C4-2B (cell line): ENCODE measurements at regions not wholly inside any gene's neighbourhood (a gene's known extent, or its start where the extent isn't known, plus 50 kb on each side); places are given as distances from the start of the nearest gene placed in this dataset.

ENCODE experiments used
- H3K27ac ChIP-seq: fragments of 450-650 bp; 2 replicates; pipeline ENCODE4 v1.5.1; 2017
- ZFX ChIP-seq: fragments of 450-650 bp; IDR thresholded peaks from 2 replicates; pipeline ENCODE4 v1.6.1; 2017
- TF ChIP-seq, protein P1 (sequence below): fragments of 450-650 bp; conservative IDR thresholded peaks from 2 replicates; pipeline ENCODE4 v1.5.1; 2017; ENCODE audit warnings: mild to moderate bottlenecking

DNA sequence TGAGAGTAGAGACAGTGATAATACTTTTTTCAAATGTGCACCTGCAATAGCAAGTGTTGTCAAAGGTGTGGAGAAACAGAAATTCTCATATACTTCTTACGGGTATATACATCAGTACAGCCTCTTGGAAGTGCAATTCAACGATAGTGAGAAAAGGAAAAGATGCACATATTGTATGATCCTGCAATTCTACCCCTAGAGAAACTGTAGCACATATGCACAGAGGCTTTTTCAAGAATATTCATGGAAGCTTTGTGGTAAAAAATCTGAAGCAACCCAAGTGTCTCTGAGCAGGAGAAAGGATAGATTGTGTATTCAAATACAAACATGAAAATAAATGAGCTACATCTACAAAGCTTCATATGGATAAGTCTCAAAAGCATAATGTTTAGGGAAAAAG is 94.7 kb upstream of the PREP start:
- H3K27ac ChIP-seq, result no peak overlapping the region

DNA sequence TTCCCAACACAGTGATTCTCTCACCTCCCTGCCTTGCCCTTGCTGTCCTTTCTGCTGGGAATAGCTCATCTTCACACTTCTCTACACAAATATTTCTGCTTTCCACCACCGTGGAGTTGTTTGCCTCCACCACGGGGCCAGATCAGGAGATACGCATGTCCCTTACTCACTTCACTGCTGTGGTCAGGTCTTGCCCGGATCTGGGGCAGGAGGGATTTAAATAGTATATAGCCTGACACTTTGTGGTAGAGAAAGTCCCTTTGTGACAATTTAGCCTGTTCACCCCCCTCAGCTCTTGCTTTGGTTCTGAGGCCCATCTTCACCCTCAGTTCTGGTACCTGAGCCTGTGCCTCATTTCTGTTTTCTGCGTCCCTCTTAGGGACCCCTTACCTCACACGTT is 92.6 kb upstream of the PREP start:
- TF ChIP-seq, protein P1, sequence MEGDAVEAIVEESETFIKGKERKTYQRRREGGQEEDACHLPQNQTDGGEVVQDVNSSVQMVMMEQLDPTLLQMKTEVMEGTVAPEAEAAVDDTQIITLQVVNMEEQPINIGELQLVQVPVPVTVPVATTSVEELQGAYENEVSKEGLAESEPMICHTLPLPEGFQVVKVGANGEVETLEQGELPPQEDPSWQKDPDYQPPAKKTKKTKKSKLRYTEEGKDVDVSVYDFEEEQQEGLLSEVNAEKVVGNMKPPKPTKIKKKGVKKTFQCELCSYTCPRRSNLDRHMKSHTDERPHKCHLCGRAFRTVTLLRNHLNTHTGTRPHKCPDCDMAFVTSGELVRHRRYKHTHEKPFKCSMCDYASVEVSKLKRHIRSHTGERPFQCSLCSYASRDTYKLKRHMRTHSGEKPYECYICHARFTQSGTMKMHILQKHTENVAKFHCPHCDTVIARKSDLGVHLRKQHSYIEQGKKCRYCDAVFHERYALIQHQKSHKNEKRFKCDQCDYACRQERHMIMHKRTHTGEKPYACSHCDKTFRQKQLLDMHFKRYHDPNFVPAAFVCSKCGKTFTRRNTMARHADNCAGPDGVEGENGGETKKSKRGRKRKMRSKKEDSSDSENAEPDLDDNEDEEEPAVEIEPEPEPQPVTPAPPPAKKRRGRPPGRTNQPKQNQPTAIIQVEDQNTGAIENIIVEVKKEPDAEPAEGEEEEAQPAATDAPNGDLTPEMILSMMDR, result no peak
- TF ChIP-seq ZFX, result no peak
- no peak overlapping the region for H3K27ac ChIP-seq

More for the DNA sequence above, 94.7 kb upstream of the PREP start:
- no peak for TF ChIP-seq ZFX
- TF ChIP-seq, protein P1, result no peak

DNA sequence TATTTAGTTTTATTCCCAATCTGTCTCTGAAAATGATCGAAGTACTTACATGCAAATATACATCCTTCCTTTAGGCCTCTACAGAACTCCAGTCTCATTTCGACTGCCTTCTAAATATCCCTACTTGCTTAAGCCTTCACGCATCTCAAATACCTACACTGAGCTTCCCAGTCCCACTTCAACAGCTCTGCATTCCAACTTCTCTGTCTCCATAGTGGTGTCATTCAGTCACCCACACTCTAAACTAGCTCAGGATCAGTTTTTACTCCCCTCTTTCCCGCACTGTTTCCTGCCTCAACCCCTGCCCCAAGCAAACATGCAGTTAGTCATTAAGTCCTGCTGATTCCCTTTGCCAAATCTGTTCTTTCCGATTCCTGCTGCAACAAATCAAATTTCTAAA is 91.8 kb upstream of the PREP start:
- no peak for TF ChIP-seq ZFX
- TF ChIP-seq, protein P1, result no peak
- no peak overlapping the region for H3K27ac ChIP-seq

DNA sequence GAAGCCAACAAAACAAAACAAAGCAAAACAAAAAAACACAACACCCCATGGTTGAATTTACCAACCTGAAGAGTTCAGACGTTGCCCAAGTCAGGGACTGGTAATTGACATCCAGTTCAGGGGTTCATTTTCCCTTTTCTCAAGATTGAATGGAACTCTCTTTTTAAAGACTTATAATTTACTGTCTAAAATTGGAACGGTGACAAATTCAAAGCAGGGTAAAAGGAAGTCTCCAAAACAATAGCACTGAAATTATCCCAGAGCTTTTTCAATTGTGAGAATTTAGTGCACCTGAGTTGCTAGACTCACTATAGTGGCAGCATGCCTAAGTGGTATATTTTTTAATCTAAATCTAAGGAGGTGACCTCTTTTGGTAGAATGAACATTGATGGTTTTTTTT is 90.9 kb upstream of the PREP start:
- H3K27ac ChIP-seq, result no peak overlapping the region

DNA sequence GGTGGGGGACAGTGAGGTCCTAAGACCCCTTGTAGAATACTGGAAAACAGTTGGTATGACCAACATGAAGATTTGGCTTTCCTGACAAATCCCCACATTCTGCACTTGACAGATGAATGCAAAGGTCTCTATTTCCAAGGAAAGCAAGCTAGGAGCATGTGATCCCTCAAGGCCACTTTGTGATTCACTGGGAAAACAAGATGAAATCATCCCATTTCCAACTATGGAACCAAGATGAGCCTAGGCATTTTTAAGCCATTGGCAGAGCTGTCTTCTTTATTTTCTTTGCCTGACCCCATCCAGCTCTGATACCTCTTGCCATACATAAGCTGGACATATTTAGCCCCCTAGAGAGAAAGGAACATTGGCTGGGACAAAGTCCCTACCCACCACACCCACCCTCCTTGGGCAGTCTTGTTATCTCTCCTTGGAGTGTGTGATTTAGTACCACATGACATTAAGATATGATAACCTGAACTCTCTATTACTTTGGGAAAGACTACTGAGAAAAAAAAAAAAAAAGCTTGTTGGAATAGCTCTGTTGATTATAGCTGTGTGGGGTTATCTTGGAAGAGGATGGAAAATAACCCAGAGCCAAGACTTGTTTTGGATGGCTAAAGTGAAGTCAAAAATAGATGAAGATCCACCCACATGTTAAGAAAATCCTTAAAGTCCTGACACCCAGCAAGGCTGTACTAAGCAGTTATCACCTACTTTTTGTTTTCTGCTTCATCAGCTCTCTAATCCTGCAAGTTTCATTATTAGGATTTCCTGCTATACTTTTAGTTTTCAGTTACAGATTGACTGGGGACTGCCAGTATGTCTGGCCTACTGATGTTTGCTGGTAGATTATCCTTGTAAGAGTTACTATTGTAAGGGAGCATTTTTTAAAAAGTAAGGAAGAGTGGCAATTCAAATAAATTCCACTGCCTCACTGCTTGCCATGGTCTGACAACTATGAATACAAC is 90.1 kb upstream of the PREP start:
- no peak overlapping the region for H3K27ac ChIP-seq
- no peak for TF ChIP-seq ZFX
- TF ChIP-seq, protein P1, result no peak

More for the DNA sequence above, 90.9 kb upstream of the PREP start:
- TF ChIP-seq, protein P1, result no peak
- no peak for TF ChIP-seq ZFX

DNA sequence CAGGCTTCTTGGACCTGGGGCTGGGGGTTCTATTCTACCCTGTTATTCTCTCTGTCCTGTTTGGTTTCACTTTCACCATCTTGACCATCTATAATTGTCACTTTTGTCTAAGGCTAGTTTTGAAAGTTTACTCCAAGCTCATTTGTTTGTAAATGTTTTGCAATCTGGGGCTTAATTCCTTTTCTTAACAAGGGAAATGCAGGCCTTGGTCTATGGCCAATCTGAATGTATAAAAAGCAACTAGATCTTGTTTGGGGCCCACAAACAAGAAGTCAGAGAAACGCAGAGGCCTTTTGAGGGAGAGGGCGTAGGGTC is 86.3 kb upstream of the PREP start:
- no peak for TF ChIP-seq ZFX
- TF ChIP-seq, protein P1, result no peak
- H3K27ac ChIP-seq, result no peak overlapping the region

DNA sequence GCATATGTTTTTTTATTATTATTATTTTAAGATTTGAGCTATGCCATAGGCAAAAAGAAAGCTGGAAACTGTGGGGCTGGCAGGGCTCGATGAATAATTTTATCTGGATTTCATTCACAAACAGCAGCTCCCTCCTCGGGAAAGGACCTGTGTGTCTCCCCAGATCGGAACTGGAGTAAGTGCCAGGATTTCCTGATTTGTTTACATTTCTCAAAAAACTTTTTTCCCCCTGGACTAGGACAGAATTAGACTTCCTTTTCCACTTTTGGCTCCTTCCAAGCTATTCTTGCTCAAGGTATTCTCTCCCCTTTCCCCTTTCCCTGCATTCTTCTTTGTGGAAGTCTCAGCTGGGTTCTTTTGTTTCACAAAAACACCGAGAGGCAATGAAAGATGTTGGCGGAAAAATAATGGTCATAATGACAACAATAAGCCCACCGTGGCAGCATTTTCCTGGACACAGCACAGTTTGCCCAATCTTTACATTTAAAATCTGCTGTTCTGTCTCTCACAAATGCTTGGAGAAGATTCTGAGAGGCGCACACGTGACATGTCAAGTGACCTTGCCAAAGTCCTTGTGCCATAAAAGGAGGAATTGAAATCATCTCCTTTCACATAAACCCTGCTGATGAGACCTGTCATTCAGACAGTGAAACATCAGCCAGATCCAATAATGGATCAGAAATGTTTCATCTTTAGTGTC is 85.8 kb upstream of the PREP start:
- TF ChIP-seq, protein P1, result no peak
- no peak for TF ChIP-seq ZFX
- H3K27ac ChIP-seq, result no peak overlapping the region
